Colonic mucosa (tissue), 4 donors: ENCODE measurements at regions not wholly inside any gene's neighbourhood (a gene's known extent, or its start where the extent isn't known, plus 50 kb on each side); places are given as distances from the start of the nearest gene placed in this dataset.

Source experiments
- DNase-seq: peaks from one replicate; pipeline ENCODE4 v3.0.0-alpha.2; 2020
- H3K27ac ChIP-seq: fragments of 200-600 bp; one replicate; pipeline ENCODE4 v1.8.0; 2021
- H3K27me3 ChIP-seq: fragments of 200-600 bp; one replicate; pipeline ENCODE4 v1.8.0; 2021
- H3K36me3 ChIP-seq: fragments of 200-600 bp; one replicate; pipeline ENCODE4 v1.8.0; 2021
- H3K4me1 ChIP-seq: fragments of 200-600 bp; one replicate; pipeline ENCODE4 v1.8.0; 2021; ENCODE audit warnings: mild to moderate bottlenecking
- H3K4me3 ChIP-seq: fragments of 200-600 bp; one replicate; pipeline ENCODE4 v1.8.0; 2021
- H3K9ac ChIP-seq, 2 donors: one replicate each; pipeline ENCODE4 v1.7.0; 2013; ENCODE audit warnings: control low read depth in 2 of 2, low read depth in 2 of 2, low read length in 2 of 2
- H3K9me3 ChIP-seq: fragments of 200-600 bp; one replicate; pipeline ENCODE4 v1.8.0; 2021
- CTCF ChIP-seq: fragments of 200-600 bp; IDR thresholded peaks from one replicate; pipeline ENCODE4 v1.8.0; 2022; ENCODE audit warnings: antibody characterized with exemption, mild to moderate bottlenecking
- intact Hi-C: fragments of 100-400 bp; cut with DNase I; formaldehyde crosslinking; loops from one replicate; pipeline ENCODE4 v1.14.1; 2022
- donor health status: healthy.
- donor health status: DM: no; HTN: no; CAD: no.
- donor health status: DM: no; HTN: no; CAD: no.

DNA sequence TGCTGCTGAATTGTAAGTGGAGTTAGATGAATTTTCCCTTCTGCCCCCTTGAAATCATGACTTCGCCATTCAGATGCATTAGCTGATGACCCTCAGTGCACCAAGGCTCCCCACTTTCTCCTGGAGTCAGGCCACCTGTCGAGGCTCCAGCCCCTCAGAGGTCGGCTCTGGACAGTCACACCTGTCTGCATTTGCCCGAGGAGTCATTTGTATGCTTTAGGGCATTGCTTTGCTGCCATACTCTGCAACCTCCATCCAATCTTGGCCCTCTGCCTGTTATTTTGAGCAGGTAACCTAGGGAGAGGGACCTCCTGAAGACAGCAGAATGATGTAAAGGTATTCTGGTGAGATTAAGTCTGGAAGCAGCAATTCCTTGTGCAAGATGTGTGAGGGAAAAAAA is 144.8 kb downstream of the MACROH2A1 start:
- DNase-seq = no peak
- Histone ChIP-seq H3K27ac (no peak overlapping the region), H3K9me3 (no peaks in the 10 kb centered on the region), H3K36me3 (no peaks in the 10 kb centered on the region), H3K9ac (no peak overlapping the region), H3K27me3 (no peaks in the 10 kb centered on the region), H3K4me3 (no peak overlapping the region), H3K4me1 (no peaks in the 10 kb centered on the region)
- intact Hi-C loops = no loop called here
- TF ChIP-seq CTCF = no peak

GRCh38 chr5:135253601-135254178 is 145.3 kb downstream of the MACROH2A1 start:
- no peak for TF ChIP-seq CTCF
- no peak for DNase-seq
- H3K27me3 ChIP-seq = no peaks in the 10 kb centered on the region
- H3K4me1 ChIP-seq = no peaks in the 10 kb centered on the region
- intact Hi-C loops = no loop called here
- no peaks in the 10 kb centered on the region for H3K36me3 ChIP-seq
- no peak overlapping the region for H3K27ac ChIP-seq
- H3K4me3 ChIP-seq = no peak overlapping the region
- no peaks in the 10 kb centered on the region for H3K9me3 ChIP-seq
- no peak overlapping the region for H3K9ac ChIP-seq

GRCh38 chr5:135251093-135251492 is 147.9 kb downstream of the MACROH2A1 start:
- no peak for TF ChIP-seq CTCF
- no peak for DNase-seq
- H3K9me3 ChIP-seq = no peaks in the 10 kb centered on the region

DNA sequence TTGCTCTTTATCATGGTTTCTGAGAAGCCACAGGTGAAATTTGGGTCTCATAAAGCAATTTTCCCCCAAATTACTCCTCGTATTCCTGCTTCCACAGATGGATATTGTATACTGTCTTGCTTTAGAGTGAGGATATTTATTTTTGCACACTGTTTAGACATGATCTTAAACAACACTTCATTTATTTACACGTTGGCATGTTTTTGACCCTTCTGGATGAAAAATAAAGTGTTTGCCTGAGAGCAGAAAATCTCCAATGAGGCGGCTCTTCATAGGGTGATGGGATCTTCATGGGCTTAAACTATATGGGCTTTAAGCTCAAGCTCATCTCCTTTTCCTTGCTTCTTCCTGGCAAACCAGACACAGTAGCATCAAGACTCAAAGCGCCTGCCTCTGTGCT is 148.4 kb downstream of the MACROH2A1 start:
- H3K4me1 ChIP-seq = no peaks in the 10 kb centered on the region
- no peak overlapping the region for H3K4me3 ChIP-seq
- no peak overlapping the region for H3K9ac ChIP-seq
- no peak overlapping the region for H3K27ac ChIP-seq
- TF ChIP-seq CTCF = no peak
- H3K9me3 ChIP-seq = no peaks in the 10 kb centered on the region
- DNase-seq = no peak
- intact Hi-C loops = no loop called here
- no peaks in the 10 kb centered on the region for H3K36me3 ChIP-seq
- H3K27me3 ChIP-seq = no peaks in the 10 kb centered on the region

More at GRCh38 chr5:135251093-135251492, 147.9 kb downstream of the MACROH2A1 start:
- no peak overlapping the region for H3K4me3 ChIP-seq
- no peaks in the 10 kb centered on the region for H3K27me3 ChIP-seq
- H3K4me1 ChIP-seq = no peaks in the 10 kb centered on the region
- H3K27ac ChIP-seq = no peak overlapping the region
- H3K9ac ChIP-seq = no peak overlapping the region
- H3K36me3 ChIP-seq = no peaks in the 10 kb centered on the region
- intact Hi-C loops = no loop called here

DNA sequence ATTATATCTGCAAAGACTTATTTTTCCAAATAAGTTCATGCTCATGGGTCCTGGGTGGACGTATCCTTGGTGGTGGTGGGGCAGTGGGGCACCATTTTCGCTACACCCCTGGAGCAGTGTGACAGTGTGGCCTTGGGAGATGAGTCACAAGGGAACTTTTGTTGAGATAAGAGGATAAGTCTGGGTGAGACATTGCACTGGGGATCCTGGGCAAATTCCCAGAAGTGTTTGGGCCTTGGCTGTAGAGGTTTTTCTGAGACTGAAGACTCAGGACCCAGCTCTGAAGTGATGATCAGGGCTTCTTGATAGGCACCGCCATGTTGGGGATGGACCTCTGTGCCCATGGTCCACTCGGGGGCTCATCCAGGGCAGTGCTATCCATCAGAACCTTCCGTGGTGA is 149.4 kb downstream of the MACROH2A1 start:
- Histone ChIP-seq H3K4me1 (no peaks in the 10 kb centered on the region), H3K27me3 (no peaks in the 10 kb centered on the region), H3K36me3 (no peaks in the 10 kb centered on the region), H3K9ac (no peak overlapping the region), H3K4me3 (no peak overlapping the region), H3K9me3 (no peaks in the 10 kb centered on the region), H3K27ac (no peak overlapping the region)
- intact Hi-C loops = no loop called here
- TF ChIP-seq CTCF = no peak
- DNase-seq = peak; percentile 13
